ENCODE measurements at regions not wholly inside any gene's neighbourhood (a gene's known extent, or its start where the extent isn't known, plus 50 kb on each side); places are given as distances from the start of the nearest gene placed in this dataset.

GRCh38 chr7:116089293-116089692 lies 58.7 kb upstream of the TFEC start:
- H3K36me3 ChIP-seq (replicated peaks; ENCODE audit: insufficient read depth, low read depth), result no peaks in the 10 kb centered on the region
- no peaks in the 10 kb centered on the region for H3K9me3 ChIP-seq (ENCODE audit: low read depth)
- DNase-seq (ENCODE audit: low spot score), result no peak
- WGBS (ENCODE audit: low lambda C conversion rate, missing lambda C conversion rate), result 96% methylated on average over 1 of the region's 1 CpG
- no peak overlapping the region for H3K27ac ChIP-seq
- no peaks in the 10 kb centered on the region for H3K4me1 ChIP-seq (ENCODE audit: insufficient read depth)
- H2AFZ ChIP-seq, result no peak overlapping the region
- H3K4me2 ChIP-seq, result no peak overlapping the region
- no peaks in the 10 kb centered on the region for H4K20me1 ChIP-seq (ENCODE audit: insufficient read depth, poor library complexity, severe bottlenecking)
- H3K4me3 ChIP-seq, result no peak overlapping the region
- TF ChIP-seq CTCF (IDR thresholded peaks at IDR 0.05; ENCODE audit: poor library complexity) (no peak), EZH2 (IDR thresholded peaks at IDR 0.05; ENCODE audit: borderline replicate concordance) (no peak), EZH2phosphoT487 (IDR thresholded peaks at IDR 0.05; ENCODE audit: low read depth, severe bottlenecking, unreplicated experiment) (no peak)
- no peaks in the 10 kb centered on the region for H3K9me2 ChIP-seq (replicated peaks; ENCODE audit: insufficient read depth)
- no peaks in the 10 kb centered on the region for H3K27me3 ChIP-seq
- no peaks in the 10 kb centered on the region for H3K79me2 ChIP-seq

DNA sequence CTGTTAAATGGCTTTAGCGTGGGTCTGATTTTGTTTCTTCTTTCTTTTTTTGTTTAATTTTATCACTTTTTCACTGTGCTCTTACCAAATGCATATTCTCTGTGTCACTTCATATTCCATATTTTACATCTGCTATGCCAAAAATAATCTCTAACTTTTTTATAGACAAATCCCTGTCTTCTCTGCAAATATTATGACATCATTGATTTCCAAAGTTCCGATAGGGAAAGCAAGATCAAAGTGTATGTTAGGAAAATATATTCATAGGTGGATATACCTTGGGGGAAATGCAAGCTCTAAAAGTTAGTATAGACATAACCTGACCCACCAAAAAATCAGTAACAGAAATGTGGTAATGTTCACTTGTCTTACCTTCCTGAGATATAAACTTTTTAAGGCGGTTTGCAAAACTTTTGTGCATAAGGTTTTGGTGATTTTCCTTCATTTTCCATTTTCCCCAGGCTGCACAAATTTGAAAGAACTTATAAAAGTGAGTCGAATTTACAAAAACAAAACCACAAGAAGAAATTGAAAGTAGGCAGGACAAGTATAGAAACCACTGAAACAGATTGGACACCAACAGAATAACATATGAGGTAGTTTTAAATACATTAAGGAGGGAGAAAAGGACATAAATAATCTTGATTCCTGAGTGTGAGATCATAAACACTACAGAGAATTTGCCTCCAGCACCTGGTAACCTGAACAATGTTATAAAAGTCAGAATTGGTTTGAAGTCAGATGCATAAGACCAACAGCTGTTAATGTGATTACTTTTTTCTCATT lies 63.1 kb upstream of the TFEC start:
- Histone ChIP-seq H3K9me2 (replicated peaks; ENCODE audit: insufficient read depth) (no peaks in the 10 kb centered on the region), H3K27ac (no peak overlapping the region), H3K36me3 (replicated peaks; ENCODE audit: insufficient read depth, low read depth) (no peaks in the 10 kb centered on the region), H3K79me2 (no peaks in the 10 kb centered on the region), H4K20me1 (ENCODE audit: insufficient read depth, poor library complexity, severe bottlenecking) (no peaks in the 10 kb centered on the region), H3K27me3 (no peaks in the 10 kb centered on the region), H3K4me1 (ENCODE audit: insufficient read depth) (no peaks in the 10 kb centered on the region), H3K9me3 (ENCODE audit: low read depth) (no peaks in the 10 kb centered on the region), H2AFZ (no peak overlapping the region), H3K4me2 (no peak overlapping the region), H3K4me3 (no peak overlapping the region)
- no peak for DNase-seq (ENCODE audit: low spot score)
- 93% methylated on average over 4 of the region's 4 CpGs for WGBS (ENCODE audit: low lambda C conversion rate, missing lambda C conversion rate)
- TF ChIP-seq EZH2 (IDR thresholded peaks at IDR 0.05; ENCODE audit: borderline replicate concordance), result no peak
- TF ChIP-seq CTCF (IDR thresholded peaks at IDR 0.05; ENCODE audit: poor library complexity), result no peak

DNA sequence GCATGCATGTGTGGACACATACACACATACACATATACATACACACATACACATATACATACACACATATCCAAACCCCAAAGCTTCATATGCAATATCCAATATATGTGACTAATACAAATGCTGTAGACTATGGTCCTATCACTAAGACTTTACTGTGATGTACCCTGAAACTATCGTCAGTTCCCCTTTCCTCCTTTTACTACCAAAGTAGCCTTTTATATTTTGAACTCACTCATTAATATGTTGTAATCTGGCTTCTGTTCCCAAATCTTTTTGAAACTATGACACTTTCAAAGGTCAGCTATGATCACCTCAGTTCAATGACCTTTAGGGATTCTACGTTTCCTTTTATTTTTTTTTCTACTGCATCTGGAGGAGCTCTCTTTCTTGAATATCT lies 64.8 kb upstream of the TFEC start:
- Histone ChIP-seq H3K9me3 (ENCODE audit: low read depth) (no peaks in the 10 kb centered on the region), H3K27ac (no peak overlapping the region), H3K9me2 (replicated peaks; ENCODE audit: insufficient read depth) (no peaks in the 10 kb centered on the region), H3K4me1 (ENCODE audit: insufficient read depth) (no peaks in the 10 kb centered on the region), H3K27me3 (no peaks in the 10 kb centered on the region), H3K79me2 (no peaks in the 10 kb centered on the region), H3K4me3 (no peak overlapping the region), H3K4me2 (no peak overlapping the region), H3K36me3 (replicated peaks; ENCODE audit: insufficient read depth, low read depth) (no peaks in the 10 kb centered on the region), H2AFZ (no peak overlapping the region), H4K20me1 (ENCODE audit: insufficient read depth, poor library complexity, severe bottlenecking) (no peaks in the 10 kb centered on the region)
- TF ChIP-seq EZH2 (IDR thresholded peaks at IDR 0.05; ENCODE audit: borderline replicate concordance) (no peak), EZH2phosphoT487 (IDR thresholded peaks at IDR 0.05; ENCODE audit: low read depth, severe bottlenecking, unreplicated experiment) (no peak), CTCF (IDR thresholded peaks at IDR 0.05; ENCODE audit: poor library complexity) (no peak)
- WGBS (ENCODE audit: low lambda C conversion rate, missing lambda C conversion rate), result 98% methylated on average over 2 of the region's 2 CpGs
- no peak for DNase-seq (ENCODE audit: low spot score)

All from hepatocyte (in vitro differentiated cells).